Colonic mucosa (tissue), 4 donors: ENCODE measurements at regions not wholly inside any gene's neighbourhood (a gene's known extent, or its start where the extent isn't known, plus 50 kb on each side); places are given as distances from the start of the nearest gene placed in this dataset.
"Not testable (repeated sequence)": the region's sequence is repeated elsewhere in the genome, so short reads cannot be mapped to it uniquely, and the experiment has no call there.

Experiments used
- DNase-seq: peaks from one replicate; pipeline ENCODE4 v3.0.0-alpha.2; 2020
- H3K27ac ChIP-seq: fragments of 200-600 bp; one replicate; pipeline ENCODE4 v1.8.0; 2021
- H3K27me3 ChIP-seq: fragments of 200-600 bp; one replicate; pipeline ENCODE4 v1.8.0; 2021
- H3K36me3 ChIP-seq: fragments of 200-600 bp; one replicate; pipeline ENCODE4 v1.8.0; 2021
- H3K4me1 ChIP-seq: fragments of 200-600 bp; one replicate; pipeline ENCODE4 v1.8.0; 2021; ENCODE audit warnings: mild to moderate bottlenecking
- H3K4me3 ChIP-seq: fragments of 200-600 bp; one replicate; pipeline ENCODE4 v1.8.0; 2021
- H3K9ac ChIP-seq, 2 donors: one replicate each; pipeline ENCODE4 v1.7.0; 2013; ENCODE audit warnings: control low read depth in 2 of 2, low read depth in 2 of 2, low read length in 2 of 2
- H3K9me3 ChIP-seq: fragments of 200-600 bp; one replicate; pipeline ENCODE4 v1.8.0; 2021
- intact Hi-C: fragments of 100-400 bp; cut with DNase I; formaldehyde crosslinking; loops from one replicate; pipeline ENCODE4 v1.14.1; 2022
- TF ChIP-seq, protein P1 (sequence below): fragments of 200-600 bp; IDR thresholded peaks from one replicate; pipeline ENCODE4 v1.8.0; 2022; ENCODE audit warnings: antibody characterized with exemption, mild to moderate bottlenecking
- donor health status: healthy.
- donor health status: DM: no; HTN: no; CAD: no.
- donor health status: DM: no; HTN: no; CAD: no.

DNA sequence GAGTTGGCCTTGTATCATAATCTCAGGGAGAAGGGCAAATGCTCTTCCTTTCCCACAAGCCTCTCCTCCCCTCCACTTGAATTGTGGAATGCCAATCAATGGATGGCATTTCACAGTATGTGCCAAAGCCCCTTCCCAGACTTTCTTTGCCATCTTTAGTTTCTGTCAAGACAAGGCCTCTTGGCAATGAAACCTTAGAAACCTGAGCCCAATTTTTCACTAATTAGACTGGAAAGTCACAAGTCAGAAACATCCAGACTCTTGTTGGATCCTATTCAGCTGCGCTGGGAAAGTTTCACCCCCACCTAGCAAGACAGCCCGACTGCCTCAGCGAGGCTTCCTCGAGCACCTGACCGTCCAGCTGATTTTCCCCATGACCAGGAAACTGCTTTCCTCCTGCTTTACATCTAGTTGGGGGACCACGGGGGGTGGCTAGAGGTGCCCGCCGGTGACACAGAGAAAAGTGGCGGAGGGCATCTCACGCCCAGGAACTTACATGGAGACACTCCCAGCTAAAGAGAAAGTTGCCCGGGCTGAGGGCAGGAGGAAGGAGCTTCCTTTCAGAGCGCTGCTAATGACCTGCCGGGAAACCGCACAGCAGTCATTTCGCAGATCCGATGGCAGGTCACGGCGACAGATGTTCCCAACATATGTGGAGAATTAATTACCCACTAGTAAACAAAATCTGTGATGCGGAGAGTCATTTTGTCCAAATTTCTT, 302.6 kb upstream of the RRP15 start:
- no peaks in the 10 kb centered on the region for H3K36me3 ChIP-seq
- no peak overlapping the region for H3K9ac ChIP-seq
- intact Hi-C loops, result no loop called here
- DNase-seq, result no peak
- H3K4me3 ChIP-seq, result no peak overlapping the region
- TF ChIP-seq, protein P1, sequence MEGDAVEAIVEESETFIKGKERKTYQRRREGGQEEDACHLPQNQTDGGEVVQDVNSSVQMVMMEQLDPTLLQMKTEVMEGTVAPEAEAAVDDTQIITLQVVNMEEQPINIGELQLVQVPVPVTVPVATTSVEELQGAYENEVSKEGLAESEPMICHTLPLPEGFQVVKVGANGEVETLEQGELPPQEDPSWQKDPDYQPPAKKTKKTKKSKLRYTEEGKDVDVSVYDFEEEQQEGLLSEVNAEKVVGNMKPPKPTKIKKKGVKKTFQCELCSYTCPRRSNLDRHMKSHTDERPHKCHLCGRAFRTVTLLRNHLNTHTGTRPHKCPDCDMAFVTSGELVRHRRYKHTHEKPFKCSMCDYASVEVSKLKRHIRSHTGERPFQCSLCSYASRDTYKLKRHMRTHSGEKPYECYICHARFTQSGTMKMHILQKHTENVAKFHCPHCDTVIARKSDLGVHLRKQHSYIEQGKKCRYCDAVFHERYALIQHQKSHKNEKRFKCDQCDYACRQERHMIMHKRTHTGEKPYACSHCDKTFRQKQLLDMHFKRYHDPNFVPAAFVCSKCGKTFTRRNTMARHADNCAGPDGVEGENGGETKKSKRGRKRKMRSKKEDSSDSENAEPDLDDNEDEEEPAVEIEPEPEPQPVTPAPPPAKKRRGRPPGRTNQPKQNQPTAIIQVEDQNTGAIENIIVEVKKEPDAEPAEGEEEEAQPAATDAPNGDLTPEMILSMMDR, result no peak
- no peak overlapping the region for H3K27ac ChIP-seq
- H3K4me1 ChIP-seq, result no peaks in the 10 kb centered on the region
- H3K27me3 ChIP-seq, result no peaks in the 10 kb centered on the region
- no peaks in the 10 kb centered on the region for H3K9me3 ChIP-seq

DNA sequence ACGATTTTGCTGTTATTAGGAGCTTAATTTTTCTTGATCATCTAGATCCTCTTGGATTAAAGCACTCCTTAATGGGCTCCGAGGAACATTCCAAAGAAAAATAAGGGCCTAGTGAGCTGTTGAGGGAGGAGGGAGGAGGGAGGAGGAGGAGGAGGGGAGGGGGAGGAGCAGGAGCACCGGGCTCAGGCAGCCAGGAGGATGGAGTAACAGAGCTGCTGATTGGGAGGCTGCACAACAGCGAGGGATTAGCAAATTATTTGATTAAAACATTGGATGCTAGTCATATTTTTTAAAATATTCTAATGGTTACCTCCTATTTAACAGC, 302.1 kb upstream of the RRP15 start:
- intact Hi-C loops, result no loop called here
- H3K4me1 ChIP-seq, result no peaks in the 10 kb centered on the region
- TF ChIP-seq, protein P1, result no peak
- H3K4me3 ChIP-seq, result no peak overlapping the region
- no peak overlapping the region for H3K27ac ChIP-seq
- H3K27me3 ChIP-seq, result no peaks in the 10 kb centered on the region
- DNase-seq, result no peak
- no peak overlapping the region for H3K9ac ChIP-seq
- H3K9me3 ChIP-seq, result no peaks in the 10 kb centered on the region
- no peaks in the 10 kb centered on the region for H3K36me3 ChIP-seq

DNA sequence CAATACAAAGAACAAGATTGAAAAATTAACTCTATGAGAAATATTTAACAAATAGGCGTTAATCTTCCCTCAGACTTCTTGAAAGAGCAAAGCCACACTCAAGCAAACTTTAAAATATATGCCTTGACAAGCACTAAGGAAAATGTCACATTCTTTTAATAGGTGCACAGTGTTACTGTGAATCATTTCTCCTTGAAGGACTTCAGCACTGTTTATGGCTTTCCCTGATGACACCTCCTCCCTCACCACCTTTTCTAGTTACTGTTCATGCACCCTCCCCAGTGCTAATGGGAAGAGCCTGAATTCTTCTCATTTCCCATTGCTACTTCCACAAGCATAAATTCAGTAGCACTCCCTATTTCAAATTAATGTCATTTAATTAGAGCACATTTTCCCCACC, 299.5 kb upstream of the RRP15 start:
- TF ChIP-seq, protein P1, result no peak
- DNase-seq, result no peak
- Histone ChIP-seq H3K4me3 (no peak overlapping the region), H3K27me3 (no peaks in the 10 kb centered on the region), H3K9ac (no peak overlapping the region), H3K27ac (no peak overlapping the region), H3K4me1 (no peaks in the 10 kb centered on the region), H3K9me3 (no peaks in the 10 kb centered on the region), H3K36me3 (no peaks in the 10 kb centered on the region)
- intact Hi-C loops, result no loop called here

DNA sequence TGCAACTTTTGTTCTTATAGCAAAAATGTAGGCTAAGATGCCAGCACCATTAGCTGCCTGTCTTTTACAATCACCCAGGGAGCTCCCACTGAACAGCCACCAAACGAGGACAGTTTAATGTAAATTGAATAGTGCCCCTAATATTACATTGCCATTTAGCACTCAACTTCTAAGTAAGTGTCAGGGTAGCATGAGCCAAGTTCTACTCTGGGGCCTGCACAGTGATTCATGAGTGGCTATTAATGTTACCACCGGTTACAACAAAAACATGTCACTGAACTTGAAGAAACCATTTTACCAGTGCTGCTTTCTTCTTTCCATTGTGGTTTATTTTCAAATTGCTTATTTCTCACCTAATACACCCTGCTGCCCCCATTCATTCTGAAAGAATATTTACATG, 295.6 kb upstream of the RRP15 start:
- DNase-seq, result no peak
- Histone ChIP-seq H3K27me3 (no peaks in the 10 kb centered on the region), H3K27ac (no peak overlapping the region), H3K36me3 (no peaks in the 10 kb centered on the region), H3K9ac (no peak overlapping the region), H3K4me1 (no peaks in the 10 kb centered on the region), H3K9me3 (no peaks in the 10 kb centered on the region), H3K4me3 (no peak overlapping the region)
- intact Hi-C loops, result no loop called here
- TF ChIP-seq, protein P1, result no peak

DNA sequence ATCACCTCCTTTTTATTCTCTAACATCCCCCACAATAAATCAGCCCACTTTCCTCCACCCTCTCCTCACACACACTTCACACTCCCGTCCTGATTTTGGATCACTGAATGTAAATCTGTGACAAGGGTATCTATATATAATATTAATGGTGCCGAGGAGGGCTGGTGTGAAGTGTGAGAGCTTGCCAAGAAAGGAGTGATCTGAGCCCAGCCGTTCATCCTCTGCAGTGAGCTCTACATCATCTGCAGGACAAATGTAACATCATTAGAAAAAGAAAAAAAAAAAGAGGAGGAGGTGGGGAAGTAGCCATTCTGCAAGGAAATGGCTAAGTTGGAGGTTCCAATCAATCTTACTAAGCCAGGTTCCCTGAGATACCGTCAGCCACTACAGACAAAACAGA, 291.7 kb upstream of the RRP15 start:
- Histone ChIP-seq H3K4me3 (no peak overlapping the region), H3K27ac (no peak overlapping the region), H3K9ac (no peak overlapping the region), H3K4me1 (no peaks in the 10 kb centered on the region), H3K36me3 (no peaks in the 10 kb centered on the region), H3K9me3 (no peaks in the 10 kb centered on the region), H3K27me3 (no peaks in the 10 kb centered on the region)
- intact Hi-C loops, result no loop called here
- DNase-seq, result no peak
- TF ChIP-seq, protein P1, result no peak

DNA sequence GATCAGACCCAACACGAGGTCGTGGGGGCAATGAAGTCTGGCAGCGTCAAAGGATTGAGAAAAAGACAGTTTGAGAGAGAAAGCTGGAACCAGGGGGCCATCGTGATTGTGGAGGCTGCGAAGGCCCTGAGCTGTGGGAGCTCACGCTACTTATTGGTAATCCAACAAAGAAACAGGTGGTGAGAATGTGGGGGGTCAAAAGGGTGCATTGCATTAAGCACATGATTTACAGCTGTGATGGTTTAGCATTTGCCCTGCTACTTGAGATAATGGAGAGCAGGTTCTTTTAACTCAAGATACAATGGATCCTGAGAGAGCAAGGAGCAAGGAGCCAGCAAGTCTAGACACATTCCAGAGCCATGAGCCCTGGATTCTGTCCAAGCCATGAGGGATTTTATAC, 276.8 kb upstream of the RRP15 start:
- H3K4me1 ChIP-seq, intact Hi-C loops, DNase-seq, H3K9ac ChIP-seq, H3K36me3 ChIP-seq, H3K27ac ChIP-seq, H3K4me3 ChIP-seq, H3K9me3 ChIP-seq, H3K27me3 ChIP-seq: not testable (repeated sequence)

DNA sequence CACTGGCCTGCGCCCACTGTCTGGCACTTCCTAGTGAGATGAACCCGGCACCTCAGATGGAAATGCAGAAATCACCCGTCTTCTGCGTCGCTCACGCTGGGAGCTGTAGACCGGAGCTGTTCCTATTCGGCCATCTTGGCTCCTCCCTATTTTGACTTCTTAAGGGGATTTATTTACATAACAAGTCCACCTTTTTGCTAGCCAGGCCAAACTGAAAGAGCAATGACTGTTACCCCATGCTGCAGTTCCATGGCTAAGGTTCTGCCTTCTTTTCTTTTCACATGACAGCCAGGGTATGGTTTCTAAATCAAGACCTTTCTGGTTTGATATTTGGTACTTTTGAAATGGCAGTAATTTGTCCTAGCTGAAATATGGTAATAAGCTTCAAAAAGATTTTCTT, 270.0 kb upstream of the RRP15 start:
- H3K27ac ChIP-seq, H3K9me3 ChIP-seq, H3K36me3 ChIP-seq, DNase-seq, H3K27me3 ChIP-seq, H3K4me1 ChIP-seq, H3K9ac ChIP-seq, H3K4me3 ChIP-seq, intact Hi-C loops: not testable (repeated sequence)
